ENCODE measurements at regions not wholly inside any gene's neighbourhood (a gene's known extent, or its start where the extent isn't known, plus 50 kb on each side); places are given as distances from the start of the nearest gene placed in this dataset.

DNA sequence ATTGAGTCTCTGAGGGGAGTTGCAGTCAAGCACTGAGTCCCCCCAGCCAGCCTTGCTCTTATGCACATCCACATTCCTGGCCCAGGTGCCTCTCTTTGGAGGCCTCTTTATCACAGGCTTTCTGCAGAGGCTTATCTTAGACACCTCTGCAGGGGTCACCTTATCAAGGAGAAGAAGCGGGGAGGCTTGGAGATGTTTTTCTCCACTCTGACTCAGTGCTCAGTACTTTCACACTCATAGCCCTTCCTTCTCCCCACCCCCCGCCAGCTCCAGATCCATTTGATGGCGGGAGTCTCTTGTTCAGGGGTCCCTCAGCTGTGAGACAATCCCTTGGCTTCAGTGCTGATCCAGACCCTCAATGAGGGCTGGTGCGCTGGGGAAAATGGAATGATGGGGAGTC, 132.1 kb upstream of the TSHZ2 start:
- Mint-ChIP-seq H3K36me3 (no peaks in the 10 kb centered on the region), H3K27me3 (ENCODE audit: low read depth) (no peaks in the 10 kb centered on the region), H3K4me1 (peaks cover 9% of the 10 kb centered on the region; the same call in 1 of the 2 replicates), H3K9me3 (peaks cover 4% of the 10 kb centered on the region; the same call in 1 of the 2 replicates), H3K27ac (no peak overlapping the region), H3K4me3 (no peak overlapping the region)
- ChIA-PET POLR2A (no interaction called here), CTCF (no interaction called here)
- DNase-seq (ENCODE audit: low spot score) (no peak), ATAC-seq (no peak)
- TF ChIP-seq, protein P1, sequence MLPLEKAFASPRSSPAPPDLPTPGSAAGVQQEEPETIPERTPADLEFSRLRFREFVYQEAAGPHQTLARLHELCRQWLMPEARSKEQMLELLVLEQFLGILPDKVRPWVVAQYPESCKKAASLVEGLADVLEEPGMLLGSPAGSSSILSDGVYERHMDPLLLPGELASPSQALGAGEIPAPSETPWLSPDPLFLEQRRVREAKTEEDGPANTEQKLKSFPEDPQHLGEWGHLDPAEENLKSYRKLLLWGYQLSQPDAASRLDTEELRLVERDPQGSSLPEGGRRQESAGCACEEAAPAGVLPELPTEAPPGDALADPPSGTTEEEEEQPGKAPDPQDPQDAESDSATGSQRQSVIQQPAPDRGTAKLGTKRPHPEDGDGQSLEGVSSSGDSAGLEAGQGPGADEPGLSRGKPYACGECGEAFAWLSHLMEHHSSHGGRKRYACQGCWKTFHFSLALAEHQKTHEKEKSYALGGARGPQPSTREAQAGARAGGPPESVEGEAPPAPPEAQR (CRISPR knock-in tag; IDR thresholded peaks at IDR 0.05) = no peak
- no peak for TF ChIP-seq ZNF232 (CRISPR knock-in tag; IDR thresholded peaks at IDR 0.05)
- no peak for TF ChIP-seq ETV6 (CRISPR knock-in tag; IDR thresholded peaks at IDR 0.05)
- no peak for TF ChIP-seq NR2C2 (CRISPR knock-in tag; IDR thresholded peaks at IDR 0.05)
- no peak for TF ChIP-seq ZBTB21 (CRISPR knock-in tag; IDR thresholded peaks at IDR 0.05; ENCODE audit: borderline replicate concordance)
- TF ChIP-seq, protein P2, sequence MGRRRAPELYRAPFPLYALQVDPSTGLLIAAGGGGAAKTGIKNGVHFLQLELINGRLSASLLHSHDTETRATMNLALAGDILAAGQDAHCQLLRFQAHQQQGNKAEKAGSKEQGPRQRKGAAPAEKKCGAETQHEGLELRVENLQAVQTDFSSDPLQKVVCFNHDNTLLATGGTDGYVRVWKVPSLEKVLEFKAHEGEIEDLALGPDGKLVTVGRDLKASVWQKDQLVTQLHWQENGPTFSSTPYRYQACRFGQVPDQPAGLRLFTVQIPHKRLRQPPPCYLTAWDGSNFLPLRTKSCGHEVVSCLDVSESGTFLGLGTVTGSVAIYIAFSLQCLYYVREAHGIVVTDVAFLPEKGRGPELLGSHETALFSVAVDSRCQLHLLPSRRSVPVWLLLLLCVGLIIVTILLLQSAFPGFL (CRISPR knock-in tag; IDR thresholded peaks at IDR 0.05; ENCODE audit: borderline replicate concordance) = no peak
- no peak for TF ChIP-seq NR1H2 (CRISPR knock-in tag; IDR thresholded peaks at IDR 0.05)
- TF ChIP-seq, protein P3, sequence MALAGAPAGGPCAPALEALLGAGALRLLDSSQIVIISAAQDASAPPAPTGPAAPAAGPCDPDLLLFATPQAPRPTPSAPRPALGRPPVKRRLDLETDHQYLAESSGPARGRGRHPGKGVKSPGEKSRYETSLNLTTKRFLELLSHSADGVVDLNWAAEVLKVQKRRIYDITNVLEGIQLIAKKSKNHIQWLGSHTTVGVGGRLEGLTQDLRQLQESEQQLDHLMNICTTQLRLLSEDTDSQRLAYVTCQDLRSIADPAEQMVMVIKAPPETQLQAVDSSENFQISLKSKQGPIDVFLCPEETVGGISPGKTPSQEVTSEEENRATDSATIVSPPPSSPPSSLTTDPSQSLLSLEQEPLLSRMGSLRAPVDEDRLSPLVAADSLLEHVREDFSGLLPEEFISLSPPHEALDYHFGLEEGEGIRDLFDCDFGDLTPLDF (CRISPR knock-in tag; IDR thresholded peaks at IDR 0.05) = no peak
- TF ChIP-seq, protein P4, sequence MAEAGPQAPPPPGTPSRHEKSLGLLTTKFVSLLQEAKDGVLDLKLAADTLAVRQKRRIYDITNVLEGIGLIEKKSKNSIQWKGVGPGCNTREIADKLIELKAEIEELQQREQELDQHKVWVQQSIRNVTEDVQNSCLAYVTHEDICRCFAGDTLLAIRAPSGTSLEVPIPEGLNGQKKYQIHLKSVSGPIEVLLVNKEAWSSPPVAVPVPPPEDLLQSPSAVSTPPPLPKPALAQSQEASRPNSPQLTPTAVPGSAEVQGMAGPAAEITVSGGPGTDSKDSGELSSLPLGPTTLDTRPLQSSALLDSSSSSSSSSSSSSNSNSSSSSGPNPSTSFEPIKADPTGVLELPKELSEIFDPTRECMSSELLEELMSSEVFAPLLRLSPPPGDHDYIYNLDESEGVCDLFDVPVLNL (CRISPR knock-in tag; IDR thresholded peaks at IDR 0.05; ENCODE audit: borderline replicate concordance, low read depth) = no peak
- TF ChIP-seq, protein P5, sequence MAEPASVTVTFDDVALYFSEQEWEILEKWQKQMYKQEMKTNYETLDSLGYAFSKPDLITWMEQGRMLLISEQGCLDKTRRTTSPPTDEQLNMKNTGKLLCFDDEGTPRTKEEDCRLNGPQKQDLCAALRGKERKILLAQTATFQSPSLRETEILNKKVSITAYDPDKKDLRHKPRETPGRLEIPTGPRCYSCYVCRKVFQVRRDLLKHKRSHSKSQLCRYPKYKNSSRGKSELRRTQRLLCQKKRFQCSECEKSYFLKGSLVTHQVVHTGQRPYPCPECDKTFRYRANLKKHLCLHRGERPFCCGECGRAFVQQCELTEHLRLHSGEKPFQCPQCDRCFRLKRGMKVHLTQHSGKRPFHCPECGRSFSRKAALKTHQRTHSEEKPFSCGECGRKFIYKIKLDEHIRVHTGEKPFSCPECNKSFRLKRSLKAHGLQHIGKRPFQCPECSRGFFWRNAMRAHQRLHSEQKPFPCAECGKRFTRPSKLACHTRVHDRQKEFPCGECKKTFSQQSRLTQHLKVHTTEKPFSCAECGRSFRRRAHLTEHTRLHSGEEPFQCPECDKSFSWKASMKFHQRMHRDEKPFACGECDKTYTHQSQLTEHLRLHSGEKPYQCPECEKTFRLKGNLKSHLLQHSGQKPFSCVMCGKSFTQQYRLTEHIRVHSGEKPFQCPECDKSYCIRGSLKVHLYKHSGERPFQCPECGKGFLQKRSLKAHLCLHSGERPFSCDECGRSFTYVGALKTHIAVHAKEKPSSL (CRISPR knock-in tag; conservative IDR thresholded peaks at IDR 0.05) = no peak

DNA sequence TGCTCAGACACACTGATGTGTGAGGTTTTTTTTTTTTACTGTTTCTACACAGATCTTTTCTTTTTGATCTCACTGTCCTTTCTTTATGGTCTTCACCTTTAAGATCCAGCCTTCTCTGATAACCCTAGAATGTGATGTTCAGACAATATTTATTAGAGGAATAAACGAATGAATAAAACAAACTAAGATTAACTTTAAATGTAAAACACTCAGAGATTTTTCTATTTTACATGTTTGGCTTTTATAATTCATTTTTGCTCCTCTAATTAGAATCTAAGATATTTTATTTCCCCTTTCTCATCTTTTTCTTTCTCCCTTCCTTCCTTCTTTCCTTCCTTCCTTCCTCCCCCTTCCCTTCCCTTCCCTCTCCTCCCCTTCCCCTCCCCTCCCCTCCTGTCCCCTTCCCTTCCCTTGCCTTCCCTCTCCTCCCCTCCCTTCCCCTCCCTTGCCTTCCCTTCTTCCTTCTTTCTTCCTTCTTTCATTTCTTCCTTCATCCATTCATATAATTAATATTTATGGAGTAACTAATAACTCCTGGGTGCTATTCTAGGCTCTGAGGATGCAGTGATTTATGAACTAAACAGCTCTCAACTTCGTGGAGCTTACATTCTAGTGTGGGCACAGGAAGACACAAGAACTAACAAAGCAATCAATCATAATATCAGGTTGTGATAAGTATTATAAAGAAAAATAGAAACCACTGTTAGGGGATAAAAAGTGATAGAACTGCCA, 133.5 kb upstream of the TSHZ2 start:
- POLR2A ChIA-PET = no interaction called here
- H3K4me3 Mint-ChIP-seq = no peak overlapping the region

More for the DNA sequence above, 133.5 kb upstream of the TSHZ2 start:
- TF ChIP-seq, protein P1 (CRISPR knock-in tag; IDR thresholded peaks at IDR 0.05) = no peak
- TF ChIP-seq NFE2L1 (CRISPR knock-in tag; IDR thresholded peaks at IDR 0.05) (no peak), ZNF219 (CRISPR knock-in tag; IDR thresholded peaks at IDR 0.05; ENCODE audit: borderline replicate concordance) (no peak), CREM (CRISPR knock-in tag; IDR thresholded peaks at IDR 0.05) (no peak)
- DNase-seq (ENCODE audit: low spot score) (no peak), ATAC-seq (no peak)
- CTCF ChIA-PET = no interaction called here
- H3K27me3 Mint-ChIP-seq (ENCODE audit: low read depth) = no peaks in the 10 kb centered on the region
- peaks cover 9% of the 10 kb centered on the region; the same call in 1 of the 2 replicates for H3K4me1 Mint-ChIP-seq
- peaks cover 4% of the 10 kb centered on the region; the same call in 1 of the 2 replicates for H3K9me3 Mint-ChIP-seq
- H3K36me3 Mint-ChIP-seq = no peaks in the 10 kb centered on the region
- no peak overlapping the region for H3K27ac Mint-ChIP-seq

Measured in WTC11 (cell line).